HUES48 (cell line): ENCODE measurements at regions not wholly inside any gene's neighbourhood (a gene's known extent, or its start where the extent isn't known, plus 50 kb on each side); places are given as distances from the start of the nearest gene placed in this dataset.

Experiments used
- H3K27ac ChIP-seq: one replicate; pipeline ENCODE4 v1.7.0; 2013; ENCODE audit warnings: low read depth, low read length, inconsistent platforms
- H3K27me3 ChIP-seq: 2 replicates; pipeline ENCODE4 v1.6.1; 2013; ENCODE audit warnings: mild to moderate bottlenecking, low read length; ENCODE audit not compliant: control insufficient read depth, insufficient read depth
- H3K36me3 ChIP-seq: 2 replicates; pipeline ENCODE4 v1.6.1; 2013; ENCODE audit warnings: low read length; ENCODE audit not compliant: control insufficient read depth, insufficient read depth
- H3K4me1 ChIP-seq: 2 replicates; pipeline ENCODE4 v1.6.1; 2013; ENCODE audit warnings: mild to moderate bottlenecking, low read length; ENCODE audit not compliant: control insufficient read depth, insufficient read depth
- H3K4me3 ChIP-seq: 2 replicates; pipeline ENCODE4 v1.5.1; 2013; ENCODE audit warnings: mild to moderate bottlenecking, low read depth, low read length
- H3K9ac ChIP-seq: 2 replicates; pipeline ENCODE4 v1.6.1; 2013; ENCODE audit warnings: mild to moderate bottlenecking, low read depth, low read length, moderate library complexity
- H3K9me3 ChIP-seq: 2 replicates; pipeline ENCODE4 v1.6.1; 2013; ENCODE audit warnings: low read length; ENCODE audit not compliant: control insufficient read depth, insufficient read depth

GRCh38 chr20:55058938-55059337, 583.5 kb downstream of the DOK5 start:
- no peaks in the 10 kb centered on the region for H3K27me3 ChIP-seq
- no peaks in the 10 kb centered on the region for H3K9me3 ChIP-seq

GRCh38 chr20:55057779-55058415, 582.5 kb downstream of the DOK5 start:
- Histone ChIP-seq H3K27me3 (no peaks in the 10 kb centered on the region), H3K9me3 (no peaks in the 10 kb centered on the region), H3K27ac (no peak overlapping the region), H3K36me3 (no peaks in the 10 kb centered on the region), H3K9ac (no peak overlapping the region), H3K4me1 (no peaks in the 10 kb centered on the region), H3K4me3 (no peak overlapping the region)

More at GRCh38 chr20:55058938-55059337, 583.5 kb downstream of the DOK5 start:
- Histone ChIP-seq H3K36me3 (no peaks in the 10 kb centered on the region), H3K9ac (no peak overlapping the region), H3K4me1 (no peaks in the 10 kb centered on the region), H3K4me3 (no peak overlapping the region), H3K27ac (no peak overlapping the region)

- no peak overlapping the region for H3K4me3 ChIP-seq
- H3K4me1 ChIP-seq = no peaks in the 10 kb centered on the region
- H3K27me3 ChIP-seq = no peaks in the 10 kb centered on the region
- H3K27ac ChIP-seq = no peak overlapping the region
- H3K36me3 ChIP-seq = no peaks in the 10 kb centered on the region
- no peaks in the 10 kb centered on the region for H3K9me3 ChIP-seq
- no peak overlapping the region for H3K9ac ChIP-seq
These were observed 579.1 kb downstream of the DOK5 start for GRCh38 chr20:55054453-55054852.

GRCh38 chr20:55053389-55053788, 578.0 kb downstream of the DOK5 start:
- Histone ChIP-seq H3K4me1 (no peaks in the 10 kb centered on the region), H3K9ac (no peak overlapping the region), H3K27ac (no peak overlapping the region), H3K9me3 (no peaks in the 10 kb centered on the region), H3K36me3 (no peaks in the 10 kb centered on the region), H3K27me3 (no peaks in the 10 kb centered on the region), H3K4me3 (no peak overlapping the region)

GRCh38 chr20:55052459-55052858, 577.1 kb downstream of the DOK5 start:
- no peaks in the 10 kb centered on the region for H3K9me3 ChIP-seq
- no peaks in the 10 kb centered on the region for H3K4me1 ChIP-seq
- H3K9ac ChIP-seq = no peak overlapping the region
- H3K4me3 ChIP-seq = no peak overlapping the region
- no peaks in the 10 kb centered on the region for H3K27me3 ChIP-seq
- no peaks in the 10 kb centered on the region for H3K36me3 ChIP-seq
- H3K27ac ChIP-seq = no peak overlapping the region

- Histone ChIP-seq H3K4me3 (no peak overlapping the region), H3K27me3 (no peaks in the 10 kb centered on the region), H3K9ac (no peak overlapping the region), H3K9me3 (no peaks in the 10 kb centered on the region; the same call in 1 of the 2 replicates), H3K27ac (no peak overlapping the region), H3K36me3 (no peaks in the 10 kb centered on the region), H3K4me1 (no peaks in the 10 kb centered on the region)
These were observed 563.3 kb downstream of the DOK5 start for GRCh38 chr20:55038684-55039083.

- Histone ChIP-seq H3K9me3 (no peaks in the 10 kb centered on the region), H3K9ac (no peak overlapping the region), H3K36me3 (no peaks in the 10 kb centered on the region), H3K27ac (no peak overlapping the region), H3K4me1 (no peaks in the 10 kb centered on the region), H3K4me3 (no peak overlapping the region), H3K27me3 (no peaks in the 10 kb centered on the region)
These were observed 556.6 kb downstream of the DOK5 start for GRCh38 chr20:55031971-55032370.

- no peak overlapping the region for H3K27ac ChIP-seq
These were observed 539.4 kb downstream of the DOK5 start for GRCh38 chr20:55014766-55015165.

GRCh38 chr20:55010761-55011160, 535.4 kb downstream of the DOK5 start:
- Histone ChIP-seq H3K4me1 (peaks cover 4% of the 10 kb centered on the region; the same call in 1 of the 2 replicates), H3K9ac (no peak overlapping the region), H3K27ac (no peak overlapping the region), H3K36me3 (no peaks in the 10 kb centered on the region), H3K27me3 (no peaks in the 10 kb centered on the region), H3K9me3 (no peaks in the 10 kb centered on the region), H3K4me3 (no peak overlapping the region)

More at GRCh38 chr20:55014766-55015165, 539.4 kb downstream of the DOK5 start:
- no peaks in the 10 kb centered on the region for H3K27me3 ChIP-seq
- no peak overlapping the region for H3K4me3 ChIP-seq
- no peak overlapping the region for H3K9ac ChIP-seq
- no peaks in the 10 kb centered on the region for H3K36me3 ChIP-seq
- no peaks in the 10 kb centered on the region for H3K9me3 ChIP-seq
- H3K4me1 ChIP-seq = no peaks in the 10 kb centered on the region

GRCh38 chr20:55009066-55009465, 533.7 kb downstream of the DOK5 start:
- Histone ChIP-seq H3K27ac (no peak overlapping the region), H3K4me3 (no peak overlapping the region), H3K4me1 (peaks cover 4% of the 10 kb centered on the region; the same call in 1 of the 2 replicates), H3K9ac (no peak overlapping the region), H3K36me3 (no peaks in the 10 kb centered on the region), H3K27me3 (no peaks in the 10 kb centered on the region), H3K9me3 (no peaks in the 10 kb centered on the region)

GRCh38 chr20:55004044-55004443, 528.7 kb downstream of the DOK5 start:
- no peaks in the 10 kb centered on the region for H3K27me3 ChIP-seq
- peaks cover 4% of the 10 kb centered on the region; the same call in 1 of the 2 replicates for H3K4me1 ChIP-seq
- no peak overlapping the region for H3K9ac ChIP-seq
- H3K9me3 ChIP-seq = no peaks in the 10 kb centered on the region
- H3K27ac ChIP-seq = no peak overlapping the region
- H3K36me3 ChIP-seq = no peaks in the 10 kb centered on the region
- H3K4me3 ChIP-seq = no peak overlapping the region
